HG03108 (cell line): ENCODE measurements at regions not wholly inside any gene's neighbourhood (a gene's known extent, or its start where the extent isn't known, plus 50 kb on each side); places are given as distances from the start of the nearest gene placed in this dataset.

ENCODE experiments used
- ATAC-seq: cut with Tn5 transposase; IDR thresholded peaks from one replicate; pipeline ENCODE4 v1.9.1; 2021; ENCODE audit warnings: moderate library complexity; ENCODE audit not compliant: unreplicated experiment

DNA sequence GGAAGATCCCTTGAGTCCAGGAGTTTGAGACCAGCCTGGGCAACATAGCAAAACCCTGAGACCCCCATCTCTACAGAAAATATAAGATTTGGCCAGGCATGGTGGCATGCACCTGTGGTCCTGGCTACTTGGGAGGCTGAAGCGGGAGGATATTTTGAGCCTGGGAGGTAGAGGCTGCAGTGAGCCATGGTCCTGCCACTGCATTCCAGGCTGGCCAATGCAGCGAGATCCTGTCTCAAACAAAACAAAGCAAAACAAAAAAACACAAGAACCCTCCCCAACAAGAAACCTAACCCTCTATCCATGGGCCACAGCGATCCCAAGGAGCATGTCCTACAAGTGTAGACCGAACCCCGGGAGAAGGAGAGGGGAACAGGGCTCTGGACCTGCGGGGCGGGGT is 133.3 kb downstream of the MGAT5B start:
- ATAC-seq = no peak

DNA sequence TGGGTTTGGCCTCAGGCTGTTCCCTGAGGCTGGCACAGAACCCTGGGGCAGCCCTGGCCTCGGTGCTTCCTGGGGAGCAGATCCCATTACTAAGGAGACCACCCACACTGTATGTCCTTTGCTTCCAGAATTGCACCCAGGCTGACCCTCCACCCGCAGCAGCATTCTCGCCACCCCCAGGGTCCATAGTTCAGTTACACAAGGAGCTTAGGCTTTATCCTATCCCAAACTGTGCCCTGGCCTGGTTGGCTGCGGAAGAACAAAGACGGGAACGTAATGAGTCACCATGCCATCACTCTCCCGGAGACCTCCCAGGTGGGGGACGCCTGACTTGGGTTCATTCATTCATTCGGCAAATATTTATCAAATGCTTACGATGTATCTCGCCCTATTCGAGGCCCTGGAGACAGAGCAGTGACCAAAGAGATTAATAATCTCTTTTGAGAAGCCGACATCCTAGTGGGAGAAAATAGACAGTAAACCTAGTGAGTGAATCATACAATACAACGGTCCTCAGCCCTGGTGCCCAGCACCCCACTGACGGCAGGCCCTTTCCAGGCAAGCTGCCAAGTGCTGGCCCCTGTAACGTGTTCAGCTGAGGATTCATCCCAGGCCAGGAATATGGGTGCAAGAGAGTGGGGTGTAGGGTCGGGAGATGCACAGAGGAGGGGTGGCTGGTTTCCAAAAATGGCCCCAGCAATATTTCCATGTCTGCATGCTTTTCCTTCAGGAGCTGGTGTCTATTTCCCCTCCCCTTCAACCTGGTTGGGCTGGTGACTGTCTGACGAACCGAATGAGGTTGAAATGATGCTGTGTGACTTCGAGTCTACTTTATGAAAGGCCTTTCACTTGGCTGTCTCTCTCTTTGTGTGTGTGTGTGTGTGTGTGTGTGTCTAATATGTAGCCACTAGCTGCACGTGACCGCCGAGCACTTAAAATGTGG is 134.2 kb downstream of the MGAT5B start:
- ATAC-seq = no peak

GRCh38 chr17:77003699-77004098 is 135.5 kb downstream of the MGAT5B start:
- no peak for ATAC-seq

DNA sequence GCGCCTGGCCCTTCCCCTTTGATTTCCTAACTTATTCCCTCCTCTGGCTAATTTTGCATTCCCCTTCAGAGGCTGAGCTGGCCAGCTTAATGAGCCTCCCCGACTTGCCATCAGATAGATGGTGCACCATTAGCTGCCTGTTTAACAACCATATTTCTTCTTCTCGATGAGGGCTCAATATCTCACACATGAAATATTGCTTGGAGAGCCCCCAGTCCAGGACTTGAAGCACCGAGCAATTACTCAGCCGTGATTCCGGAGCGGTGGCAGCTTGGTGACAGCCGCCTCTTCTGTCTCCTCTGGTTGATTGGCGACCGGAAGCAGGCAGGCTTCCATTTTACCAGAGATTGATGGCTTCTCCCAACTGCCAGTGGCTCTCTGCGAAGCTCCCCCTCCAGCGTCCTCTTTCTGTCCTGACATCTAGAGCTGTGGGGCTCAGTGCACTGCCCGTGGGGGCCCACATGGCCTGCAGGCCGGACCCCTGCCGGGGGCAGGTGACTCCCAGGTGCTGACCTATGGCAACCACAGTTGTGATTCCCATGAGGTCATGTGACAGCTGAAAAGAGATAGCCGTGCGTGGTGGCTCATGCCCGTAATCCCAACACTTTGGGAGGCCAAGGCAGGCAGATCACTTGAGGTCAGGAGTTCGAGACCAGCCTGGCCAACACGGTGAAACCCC is 133.7 kb upstream of the SEC14L1 start:
- ATAC-seq = no peak

DNA sequence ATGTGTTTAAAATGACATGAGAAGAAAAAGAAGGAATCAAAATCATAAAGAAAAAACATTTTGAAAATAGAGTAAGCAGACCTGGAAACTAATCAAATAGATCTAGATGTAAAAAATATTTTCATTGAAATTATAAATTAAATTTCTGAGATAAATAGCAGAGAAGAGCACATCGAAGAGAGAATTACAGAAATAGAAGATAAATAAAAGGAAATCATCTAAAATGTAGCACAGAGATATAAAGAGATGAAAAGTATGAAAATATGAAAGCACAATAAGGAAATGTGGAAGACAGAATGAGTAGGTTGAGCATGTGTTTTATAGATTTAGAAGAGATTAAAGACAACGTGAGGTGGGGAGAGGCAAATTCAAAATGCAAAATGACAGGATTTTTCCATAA is 130.9 kb upstream of the SEC14L1 start:
- no peak for ATAC-seq

DNA sequence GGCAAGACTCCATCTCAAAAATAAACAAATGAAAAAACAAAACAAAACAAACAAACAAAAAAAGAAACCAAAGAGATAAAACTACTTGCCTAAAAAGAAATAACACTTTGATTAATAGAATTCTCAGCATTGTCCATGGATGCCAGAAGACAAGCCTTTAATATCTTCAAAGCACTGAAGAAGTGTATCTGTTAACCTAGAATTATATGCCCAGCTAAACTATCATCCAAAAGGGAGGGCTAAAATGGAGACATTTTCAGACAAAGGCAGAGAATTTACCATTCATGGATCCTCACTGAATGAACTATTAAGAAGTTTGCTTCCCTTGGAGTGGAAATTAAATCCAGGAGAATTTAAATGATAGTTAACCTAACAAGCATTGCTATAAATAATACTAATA is 130.1 kb upstream of the SEC14L1 start:
- ATAC-seq = no peak

- no peak for ATAC-seq
Measured at GRCh38 chr17:77011173-77012011, 129.4 kb upstream of the SEC14L1 start.

- ATAC-seq = no peak
Measured at GRCh38 chr17:77018504-77018903, 122.3 kb upstream of the SEC14L1 start.

- no peak for ATAC-seq
Measured at GRCh38 chr17:77019893-77020379, 120.8 kb upstream of the SEC14L1 start.

- no peak for ATAC-seq
Measured at GRCh38 chr17:77020973-77021372, 119.8 kb upstream of the SEC14L1 start.

GRCh38 chr17:77022766-77023165 is 118.0 kb upstream of the SEC14L1 start:
- no peak for ATAC-seq

GRCh38 chr17:77025781-77026180 is 115.0 kb upstream of the SEC14L1 start:
- ATAC-seq = no peak

DNA sequence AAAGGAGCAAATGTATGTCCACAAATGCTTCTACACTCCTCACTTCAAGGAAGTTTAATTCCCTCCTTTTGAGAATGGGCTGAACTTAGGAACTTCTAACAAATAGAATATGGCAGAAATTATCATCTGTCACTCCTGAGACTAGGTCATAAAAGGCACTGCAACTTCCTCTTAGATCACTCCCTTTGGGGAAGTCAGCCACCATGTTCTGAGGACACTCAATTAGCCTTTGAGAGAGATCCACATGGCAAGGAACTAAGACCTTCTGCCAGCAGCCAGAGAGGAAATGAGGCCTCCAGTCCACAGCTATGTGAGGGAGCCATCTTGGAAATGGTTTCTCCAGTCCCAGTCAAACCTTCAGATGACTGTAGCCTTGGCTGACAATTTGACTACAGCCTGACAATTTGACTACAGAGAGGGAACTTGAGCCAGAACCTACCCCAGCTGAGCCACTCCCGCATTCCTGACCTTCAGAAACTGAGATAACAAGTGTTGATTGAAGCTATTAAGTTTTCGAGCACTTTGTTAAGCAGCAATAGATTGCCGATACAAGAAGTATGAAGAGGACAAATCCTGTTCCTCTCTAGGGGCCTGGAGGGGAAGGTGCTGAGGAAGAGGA is 113.4 kb upstream of the SEC14L1 start:
- ATAC-seq = no peak

DNA sequence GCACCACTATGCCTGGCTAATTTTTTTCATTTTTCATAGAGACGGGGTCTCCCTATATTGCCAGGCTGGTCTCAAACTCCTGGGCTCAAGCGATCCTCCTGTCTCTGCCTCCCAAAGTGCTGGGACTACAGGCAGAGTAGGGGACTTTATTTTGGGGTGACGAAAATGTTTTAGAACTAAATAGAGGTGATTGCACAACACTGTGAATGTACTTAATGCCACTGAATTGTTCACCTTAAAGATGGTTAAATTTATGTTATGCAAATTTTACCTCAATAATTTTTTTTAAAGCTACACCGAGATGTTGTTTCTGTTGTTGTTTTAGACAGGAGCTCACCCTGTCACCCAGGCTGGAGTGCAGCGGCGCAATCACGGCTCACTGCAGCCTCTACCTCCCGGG is 111.9 kb upstream of the SEC14L1 start:
- no peak for ATAC-seq

DNA sequence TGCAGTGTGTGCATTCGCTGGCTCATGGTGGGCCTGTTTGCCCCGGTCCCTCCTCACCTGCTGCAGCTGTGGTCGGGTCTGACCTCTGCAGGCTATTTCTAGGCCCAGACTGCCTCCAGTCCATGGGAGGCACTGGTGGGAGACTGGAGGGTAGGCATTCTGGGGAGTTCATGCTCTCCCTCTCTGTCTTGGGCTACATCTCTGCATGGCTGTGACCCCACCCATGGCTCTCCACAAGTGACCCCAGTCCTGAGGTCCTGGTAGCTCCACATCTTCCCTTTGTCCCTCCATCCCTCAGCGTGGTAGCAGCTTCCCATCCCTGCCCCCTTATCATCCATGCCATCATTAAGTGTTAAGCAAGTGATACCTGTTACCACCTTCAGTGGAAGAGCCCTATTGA is 107.8 kb upstream of the SEC14L1 start:
- no peak for ATAC-seq

DNA sequence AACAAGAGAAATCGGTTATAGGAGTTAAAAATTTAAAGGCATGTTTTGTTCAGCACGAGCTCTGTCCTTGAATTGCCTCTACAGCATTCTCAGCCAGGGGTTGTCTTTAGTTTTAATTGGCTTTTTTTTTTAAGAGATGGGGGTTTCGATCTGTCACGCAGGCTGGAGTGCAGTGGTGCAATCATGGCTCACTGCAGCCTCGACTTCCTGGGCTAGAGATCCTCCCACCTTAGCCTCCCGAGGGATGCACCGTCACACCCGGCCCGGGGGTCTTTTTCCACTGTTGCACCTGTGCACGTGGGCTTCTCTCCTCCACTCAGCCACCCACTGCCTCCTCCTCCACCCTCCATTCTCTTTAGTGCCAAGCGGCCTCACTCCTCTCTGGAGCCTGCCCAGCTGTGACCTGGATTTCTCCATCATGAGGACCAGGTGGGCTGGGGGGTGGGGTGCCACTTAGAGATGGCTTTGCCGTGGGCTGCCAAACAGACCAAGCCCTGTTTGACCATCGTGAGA is 106.8 kb upstream of the SEC14L1 start:
- no peak for ATAC-seq

- no peak for ATAC-seq
Measured at GRCh38 chr17:77034677-77035424, 105.9 kb upstream of the SEC14L1 start.

DNA sequence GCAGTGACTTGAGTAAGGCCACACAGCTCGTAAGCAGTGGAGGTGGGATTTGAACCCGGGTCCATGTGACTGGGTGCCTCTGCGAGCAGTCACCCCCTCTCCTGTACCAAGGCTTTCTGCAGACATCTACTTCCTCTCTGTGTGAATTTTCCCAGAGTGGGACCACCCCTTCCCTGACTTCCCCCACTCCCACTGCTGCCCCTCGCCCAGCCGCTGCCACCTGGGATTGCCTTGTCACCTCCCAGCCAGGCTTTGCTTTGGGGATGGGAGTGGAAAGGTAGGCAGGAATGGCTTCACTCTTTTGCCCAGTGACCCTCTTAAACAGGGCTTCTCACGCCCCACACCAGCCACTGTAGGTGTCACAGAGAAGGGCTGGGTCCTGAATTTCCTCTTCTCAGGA is 105.2 kb upstream of the SEC14L1 start:
- no peak for ATAC-seq

GRCh38 chr17:77036136-77036840 is 104.5 kb upstream of the SEC14L1 start:
- no peak for ATAC-seq
